H9 (cell line): ENCODE measurements at regions not wholly inside any gene's neighbourhood (a gene's known extent, or its start where the extent isn't known, plus 50 kb on each side); places are given as distances from the start of the nearest gene placed in this dataset.

Experiments
- DNase-seq: peaks from one replicate; pipeline ENCODE4 v3.0.0-alpha.2; 2017
- H2AFZ ChIP-seq: one replicate; pipeline ENCODE4 v1.6.1; 2013; ENCODE audit warnings: mild to moderate bottlenecking, low read length, control low read depth, moderate library complexity
- H2AK5ac ChIP-seq: 2 replicates; pipeline ENCODE4 v1.6.1; 2013; ENCODE audit warnings: low read length, control low read depth, mixed read lengths; ENCODE audit not compliant: insufficient read length
- H2BK120ac ChIP-seq: one replicate; pipeline ENCODE4 v1.6.1; 2013; ENCODE audit warnings: low read depth, mild to moderate bottlenecking, low read length, control low read depth, inconsistent platforms; ENCODE audit not compliant: poor library complexity, severe bottlenecking
- H2BK12ac ChIP-seq: 2 replicates; pipeline ENCODE4 v1.6.1; 2013; ENCODE audit warnings: low read length, control low read depth, mixed read lengths, low read depth; ENCODE audit not compliant: insufficient read length
- H2BK15ac ChIP-seq: 2 replicates; pipeline ENCODE4 v1.6.1; 2013; ENCODE audit warnings: low read depth, low read length, control low read depth
- H2BK20ac ChIP-seq: one replicate; pipeline ENCODE4 v1.6.1; 2013; ENCODE audit warnings: low read depth, mild to moderate bottlenecking, low read length, control low read depth, inconsistent platforms; ENCODE audit not compliant: poor library complexity, severe bottlenecking
- H2BK5ac ChIP-seq: 2 replicates; pipeline ENCODE4 v1.6.1; 2013; ENCODE audit warnings: low read length, control low read depth, mixed read lengths; ENCODE audit not compliant: insufficient read length
- H3K14ac ChIP-seq: 2 replicates; pipeline ENCODE4 v1.6.1; 2013; ENCODE audit warnings: low read length, control low read depth; ENCODE audit not compliant: insufficient read depth
- H3K18ac ChIP-seq: 2 replicates; pipeline ENCODE4 v1.6.1; 2013; ENCODE audit warnings: low read depth, mild to moderate bottlenecking, mixed read lengths, low read length, control low read depth; ENCODE audit not compliant: insufficient read length
- H3K23ac ChIP-seq: 2 replicates; pipeline ENCODE4 v1.6.1; 2013; ENCODE audit warnings: low read length, control low read depth, mixed read lengths, low read depth; ENCODE audit not compliant: insufficient read length
- H3K23me2 ChIP-seq: 2 replicates; pipeline ENCODE4 v1.6.1; 2013; ENCODE audit warnings: low read depth, mild to moderate bottlenecking, mixed read lengths, low read length, control low read depth; ENCODE audit not compliant: insufficient read length, poor library complexity, severe bottlenecking
- H3K27ac ChIP-seq: 2 replicates; pipeline ENCODE4 v1.5.1; 2013; ENCODE audit warnings: low read length, control low read depth, mixed read lengths, low read depth; ENCODE audit not compliant: insufficient read length
- H3K27me3 ChIP-seq: 2 replicates; pipeline ENCODE4 v1.6.1; 2013; ENCODE audit warnings: low read length, control low read depth, inconsistent platforms; ENCODE audit not compliant: insufficient read depth
- H3K4ac ChIP-seq: 2 replicates; pipeline ENCODE4 v1.6.1; 2013; ENCODE audit warnings: low read depth, mild to moderate bottlenecking, control low read depth, inconsistent platforms, low read length, moderate library complexity
- H3K4me1 ChIP-seq: 2 replicates; pipeline ENCODE4 v1.6.1; 2013; ENCODE audit warnings: low read length, control low read depth, inconsistent platforms; ENCODE audit not compliant: insufficient read depth
- H3K4me2 ChIP-seq: 2 replicates; pipeline ENCODE4 v1.6.1; 2013; ENCODE audit warnings: low read length, control low read depth, mixed read lengths; ENCODE audit not compliant: insufficient read length, insufficient read depth
- H3K56ac ChIP-seq: 2 replicates; pipeline ENCODE4 v1.6.1; 2013; ENCODE audit warnings: low read depth, mild to moderate bottlenecking, mixed read lengths, low read length, control low read depth; ENCODE audit not compliant: insufficient read length
- H3K79me1 ChIP-seq: 2 replicates; pipeline ENCODE4 v1.6.1; 2013; ENCODE audit warnings: low read depth, mild to moderate bottlenecking, moderate library complexity, low read length, control low read depth, inconsistent platforms; ENCODE audit not compliant: insufficient read depth, poor library complexity, severe bottlenecking
- H3K79me2 ChIP-seq: 2 replicates; pipeline ENCODE4 v1.6.1; 2013; ENCODE audit warnings: low read length, control low read depth, inconsistent platforms; ENCODE audit not compliant: insufficient read depth
- H3K9ac ChIP-seq: 2 replicates; pipeline ENCODE4 v1.6.1; 2013; ENCODE audit warnings: low read length, control low read depth, mixed read lengths; ENCODE audit not compliant: insufficient read length; ENCODE audit errors: extremely low read depth
- H3K9me3 ChIP-seq: one replicate; pipeline ENCODE4 v1.6.1; 2013; ENCODE audit warnings: low read depth, low read length, inconsistent platforms; ENCODE audit not compliant: control insufficient read depth
- H3T11ph ChIP-seq: one replicate; pipeline ENCODE4 v1.6.1; 2013; ENCODE audit warnings: mild to moderate bottlenecking, low read length, control low read depth, inconsistent platforms
- H4K20me1 ChIP-seq: one replicate; pipeline ENCODE4 v1.6.1; 2013; ENCODE audit not compliant: control insufficient read depth, insufficient read length, insufficient read depth
- H4K5ac ChIP-seq: 2 replicates; pipeline ENCODE4 v1.6.1; 2013; ENCODE audit warnings: low read depth, mild to moderate bottlenecking, mixed read lengths, low read length, control low read depth; ENCODE audit not compliant: insufficient read length
- H4K8ac ChIP-seq: replicated peaks from 2 replicates; pipeline ENCODE4 v1.6.1; 2013; ENCODE audit warnings: low read length, control low read depth, mixed read lengths, low read depth; ENCODE audit not compliant: insufficient read length
- H4K91ac ChIP-seq: 2 replicates; pipeline ENCODE4 v1.6.1; 2013; ENCODE audit warnings: low read depth, mild to moderate bottlenecking, moderate library complexity, mixed read lengths, low read length, control low read depth; ENCODE audit not compliant: insufficient read length
- H3K27ac Mint-ChIP-seq, 3 experiments: 2 replicates in 2 of 3; 3 replicates in 1 of 3; pipeline ENCODE4 v1.8.0; 2020 to 2021; ENCODE audit warnings: mixed read lengths in 3 of 3, mild to moderate bottlenecking in 1 of 3, moderate library complexity in 1 of 3
- H3K27me3 Mint-ChIP-seq: 2 replicates; pipeline ENCODE4 v1.8.0; 2021; ENCODE audit warnings: low read depth, mild to moderate bottlenecking, moderate library complexity, mixed read lengths
- H3K36me3 Mint-ChIP-seq, 3 experiments: 2 replicates in 2 of 3; 3 replicates in 1 of 3; pipeline ENCODE4 v1.8.0; 2020 to 2021; ENCODE audit warnings: low read depth in 3 of 3, mixed read lengths in 3 of 3; ENCODE audit not compliant: insufficient read depth in 1 of 3
- H3K4me1 Mint-ChIP-seq, 2 experiments: 2 replicates each; pipeline ENCODE4 v1.8.0; 2020; ENCODE audit warnings: mixed read lengths in 2 of 2
- H3K4me3 Mint-ChIP-seq, 2 experiments: 2 replicates in 1 of 2; 3 replicates in 1 of 2; pipeline ENCODE4 v1.8.0; 2020 to 2021; ENCODE audit warnings: mild to moderate bottlenecking in 2 of 2, mixed read lengths in 2 of 2, moderate library complexity in 1 of 2
- H3K9me3 Mint-ChIP-seq, 2 experiments: 2 replicates in 1 of 2; 3 replicates in 1 of 2; pipeline ENCODE4 v1.8.0; 2020; ENCODE audit warnings: mild to moderate bottlenecking in 2 of 2, mixed read lengths in 2 of 2, moderate library complexity in 1 of 2
- CTCF ChIP-seq: fragments of 200-600 bp; sonication (generic); conservative IDR thresholded peaks from 3 replicates; pipeline ENCODE4 v1.8.0; 2021; ENCODE audit warnings: antibody characterized with exemption, mild to moderate bottlenecking
- WGBS: extraction: QIAGEN DNeasy Blood & Tissue Kit; methylation state at CpG from one replicate; pipeline ENCODE4 v1.1.7; 2013; ENCODE audit warnings: missing lambda C conversion rate, low lambda C conversion rate, mixed read lengths; ENCODE audit not compliant: insufficient read length; ENCODE audit errors: extremely low coverage; 5-methylcytosine and 5-hydroxymethylcytosine counted together

GRCh38 chr10:105925045-105925785 lies 1239.3 kb downstream of the SORCS1 start:
- H2BK15ac ChIP-seq = no peak overlapping the region
- DNase-seq = peak; percentile 55
- H3K56ac ChIP-seq = no peak overlapping the region
- no peak overlapping the region for H3K18ac ChIP-seq
- no peak overlapping the region for H2BK20ac ChIP-seq
- H2AK5ac ChIP-seq = no peak overlapping the region
- H3K79me1 ChIP-seq = no peaks in the 10 kb centered on the region
- H3K9me3 ChIP-seq = no peaks in the 10 kb centered on the region
- no peak overlapping the region for H3K27ac ChIP-seq
- no peaks in the 10 kb centered on the region for H3K23me2 ChIP-seq
- no peaks in the 10 kb centered on the region for H3K4me1 ChIP-seq
- no CpG with 5 or more reads among the region's 4 CpGs for WGBS
- H2AFZ ChIP-seq = no peak overlapping the region
- H3K9ac ChIP-seq = no peak overlapping the region
- H3K4me2 ChIP-seq = no peak overlapping the region
- no peak overlapping the region; the same call in 1 of the 2 replicates for H3K14ac ChIP-seq
- H3K27me3 ChIP-seq = no peaks in the 10 kb centered on the region
- H3K4me3 Mint-ChIP-seq = no peak overlapping the region
- peak; percentile 30; the same call in 2 of the 3 replicates for TF ChIP-seq CTCF
- no peak overlapping the region for H3T11ph ChIP-seq
- peaks cover 11 to 12% of the 10 kb centered on the region in 2 experiments for H3K4me1 Mint-ChIP-seq
- no peaks in the 10 kb centered on the region for H4K20me1 ChIP-seq
- no peak overlapping the region for H3K23ac ChIP-seq
- H4K5ac ChIP-seq = no peak overlapping the region
- H2BK12ac ChIP-seq = no peak overlapping the region
- peak overlapping the region; percentile 22 to 96 (median 53); a peak in 3 of 7 replicates for H3K27ac Mint-ChIP-seq
- no peak overlapping the region for H2BK120ac ChIP-seq
- H3K79me2 ChIP-seq = no peaks in the 10 kb centered on the region
- no peak overlapping the region for H4K8ac ChIP-seq
- peaks cover 6 to 10% of the 10 kb centered on the region in 2 experiments; a peak in 3 of 5 replicates for H3K9me3 Mint-ChIP-seq
- no peaks in the 10 kb centered on the region for H3K27me3 Mint-ChIP-seq
- no peak overlapping the region for H4K91ac ChIP-seq
- no peak overlapping the region for H2BK5ac ChIP-seq
- peaks cover 0 to 7% (median 0%) of the 10 kb centered on the region in 3 experiments; a peak in 2 of 7 replicates for H3K36me3 Mint-ChIP-seq
- H3K4ac ChIP-seq = no peak overlapping the region
